NCI-H69 (cell line): ENCODE measurements at regions not wholly inside any gene's neighbourhood (a gene's known extent, or its start where the extent isn't known, plus 50 kb on each side); places are given as distances from the start of the nearest gene placed in this dataset.

Experiments used
- DNase-seq: peaks from one replicate; lab custom pipeline; 2025; lab: John Stamatoyannopoulos, UW

GRCh38 chr9:8188723-8189407, 389.3 kb upstream of the DMAC1 start:
- DNase-seq = peak; percentile 96

DNA sequence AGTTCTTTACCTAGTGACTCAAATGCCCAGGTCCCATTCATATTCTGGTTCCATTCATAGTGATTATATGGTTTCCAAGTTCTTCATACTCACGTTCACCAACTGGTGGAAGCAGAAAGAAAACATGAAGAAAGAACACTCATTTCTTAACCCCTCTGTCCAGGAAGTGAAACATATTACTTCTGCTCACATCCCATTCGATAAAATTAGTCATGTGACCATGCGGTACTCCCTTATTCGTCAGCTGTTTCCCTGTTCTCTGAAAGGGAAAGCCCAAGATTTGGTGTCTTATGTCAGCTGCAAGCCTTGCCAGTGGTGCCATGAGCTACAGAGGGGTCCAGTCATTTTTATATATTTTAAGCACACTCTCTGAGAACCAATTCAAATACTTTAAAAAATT, 387.0 kb upstream of the DMAC1 start:
- DNase-seq = no peak

DNA sequence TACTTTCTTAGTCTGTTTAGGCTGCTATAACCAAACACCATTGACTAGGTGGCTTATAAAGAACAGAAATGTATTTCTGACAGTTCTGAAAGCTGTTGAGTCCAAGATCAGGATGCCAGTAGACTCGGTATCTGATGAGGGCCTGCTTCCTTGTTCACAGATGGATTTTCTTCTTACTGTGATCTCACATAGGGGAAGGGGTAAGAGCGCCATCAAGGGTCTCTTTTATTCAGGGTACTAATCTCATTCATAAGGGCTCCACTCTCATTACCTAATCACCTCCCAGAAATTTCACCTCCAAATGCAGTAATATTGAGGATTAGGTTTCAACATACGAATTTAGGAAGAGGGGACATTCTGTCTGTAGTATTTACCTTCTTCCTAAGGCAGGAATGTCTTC, 384.0 kb upstream of the DMAC1 start:
- peak; percentile 30 for DNase-seq

- DNase-seq = peak; percentile 44
Measured at GRCh38 chr9:8179381-8180053, 379.9 kb upstream of the DMAC1 start.

- DNase-seq = no peak
Measured at GRCh38 chr9:8172000-8172399, 372.4 kb upstream of the DMAC1 start.

GRCh38 chr9:8168916-8169438, 369.4 kb upstream of the DMAC1 start:
- DNase-seq = no peak

- no peak for DNase-seq
Measured at GRCh38 chr9:8160787-8161186, 361.2 kb upstream of the DMAC1 start.

GRCh38 chr9:8158574-8158973, 359.0 kb upstream of the DMAC1 start:
- DNase-seq = peak; percentile 61

- DNase-seq = peak; percentile 80
Measured at GRCh38 chr9:8157683-8158324, 358.2 kb upstream of the DMAC1 start.

- DNase-seq = no peak
Measured at GRCh38 chr9:8156346-8156745, 356.8 kb upstream of the DMAC1 start.

DNA sequence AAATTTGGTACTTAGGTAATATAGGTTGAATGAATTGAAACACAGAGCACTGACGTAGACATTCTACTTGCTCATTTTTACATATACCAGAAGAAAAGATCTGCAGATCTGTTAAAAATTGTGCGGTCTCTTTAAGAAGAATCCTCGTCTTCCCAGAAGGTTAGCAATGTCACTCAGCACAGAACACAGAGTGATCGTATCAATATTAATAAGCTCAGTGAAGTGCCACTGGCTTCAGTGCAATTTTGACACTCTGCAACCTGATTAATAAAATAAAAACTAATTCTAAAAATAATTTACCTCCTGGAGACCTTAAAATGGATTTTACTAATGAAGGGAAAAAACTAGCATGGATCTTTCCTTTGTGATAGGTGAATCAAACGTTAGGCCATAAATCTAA, 356.1 kb upstream of the DMAC1 start:
- DNase-seq = no peak

DNA sequence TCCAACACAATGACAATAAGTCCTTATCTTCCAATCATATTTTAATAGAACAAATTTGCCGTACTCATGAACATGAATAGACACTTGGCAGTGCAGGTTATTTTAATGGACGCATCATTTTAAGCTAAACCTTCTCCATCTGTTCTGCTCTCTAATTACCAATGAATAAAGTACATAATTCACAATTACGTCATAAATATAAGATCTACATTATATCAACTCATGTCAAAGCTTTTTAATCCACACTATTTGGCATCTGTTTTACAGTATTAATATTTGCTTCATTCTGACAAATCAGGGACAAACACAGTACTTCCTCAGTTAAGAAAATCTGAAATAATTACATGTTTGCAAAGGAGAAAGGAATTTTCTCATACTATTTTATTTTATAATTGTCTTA, 344.1 kb upstream of the DMAC1 start:
- peak; percentile 69 for DNase-seq

DNA sequence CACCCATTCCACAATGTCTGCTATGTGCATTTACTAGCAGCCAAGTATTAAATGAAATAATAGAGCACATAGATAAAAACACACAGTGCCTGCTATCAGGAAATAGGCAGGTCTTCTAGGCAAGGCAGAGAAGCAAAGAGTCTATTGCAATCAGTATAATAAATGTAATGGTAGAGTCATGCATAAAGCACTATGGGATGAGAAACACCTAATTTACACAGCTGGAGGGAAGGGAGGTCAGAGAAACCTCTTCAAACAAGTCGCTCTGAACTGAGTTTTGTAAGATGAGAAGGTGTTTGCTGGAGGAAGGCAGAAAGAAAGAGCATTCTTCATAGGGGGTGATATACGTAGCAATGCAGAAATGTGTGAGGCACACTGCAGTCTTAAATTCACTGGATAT, 341.0 kb upstream of the DMAC1 start:
- peak; percentile 99 for DNase-seq

GRCh38 chr9:8139756-8140155, 340.2 kb upstream of the DMAC1 start:
- no peak for DNase-seq

DNA sequence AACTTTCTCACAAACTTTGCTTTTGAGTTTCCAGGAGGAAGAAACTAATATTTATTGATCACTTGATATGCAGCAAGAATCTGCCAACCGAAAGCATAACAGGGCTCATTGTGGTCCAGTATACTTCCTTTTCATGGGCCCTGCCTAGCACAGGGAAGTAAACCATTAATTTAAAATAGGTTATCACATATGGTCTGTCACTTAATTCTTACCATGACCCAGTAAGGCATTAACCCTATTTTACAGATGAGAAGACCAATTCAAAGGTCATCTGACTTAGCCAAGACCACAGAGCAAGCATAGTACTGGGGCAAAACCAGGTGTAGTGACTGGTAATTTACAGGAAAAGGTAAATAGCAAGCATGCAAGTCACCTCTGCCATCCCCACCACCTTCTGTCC, 336.9 kb upstream of the DMAC1 start:
- no peak for DNase-seq

- no peak for DNase-seq
Measured at GRCh38 chr9:8134635-8135034, 335.1 kb upstream of the DMAC1 start.

GRCh38 chr9:8133606-8134005, 334.0 kb upstream of the DMAC1 start:
- DNase-seq = no peak

DNA sequence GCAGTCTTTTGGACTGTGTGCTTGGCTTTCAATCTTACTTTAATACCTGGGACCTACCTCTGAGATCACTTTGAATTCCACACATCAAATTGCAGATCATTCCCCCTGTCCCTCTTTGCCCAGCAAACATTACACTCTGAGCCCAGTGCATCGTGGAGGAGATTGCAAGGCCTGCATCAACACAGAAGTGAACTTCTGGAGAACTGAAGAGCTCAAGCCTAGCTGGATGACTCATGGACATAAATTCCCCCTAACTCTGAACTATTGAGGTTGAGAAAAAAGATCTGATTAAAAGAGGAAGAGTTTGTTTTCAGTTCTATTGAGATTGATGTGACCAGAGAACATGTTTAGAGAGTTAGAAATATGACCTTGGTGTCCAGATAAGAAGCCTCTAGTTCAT, 316.0 kb upstream of the DMAC1 start:
- DNase-seq = no peak

GRCh38 chr9:8114826-8115225, 315.2 kb upstream of the DMAC1 start:
- no peak for DNase-seq

DNA sequence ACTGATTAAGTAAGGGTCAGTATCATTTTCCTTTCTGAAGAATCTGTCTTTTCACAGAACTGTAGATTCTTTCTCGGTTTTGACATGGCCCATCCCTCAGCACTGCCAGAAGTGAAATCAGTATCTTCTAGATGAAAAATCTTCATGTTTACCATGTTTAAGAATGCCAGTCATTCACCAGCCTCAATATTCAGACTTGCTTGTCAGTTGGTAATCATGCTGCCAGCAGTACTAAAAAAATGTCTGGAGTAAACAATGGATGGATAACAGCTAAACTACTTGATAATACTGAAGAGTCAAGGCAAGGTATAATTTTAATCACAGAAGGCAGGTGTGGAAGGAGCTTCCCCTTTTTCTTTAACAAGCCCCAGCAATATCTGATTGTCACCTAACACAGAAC, 306.8 kb upstream of the DMAC1 start:
- DNase-seq = no peak

DNA sequence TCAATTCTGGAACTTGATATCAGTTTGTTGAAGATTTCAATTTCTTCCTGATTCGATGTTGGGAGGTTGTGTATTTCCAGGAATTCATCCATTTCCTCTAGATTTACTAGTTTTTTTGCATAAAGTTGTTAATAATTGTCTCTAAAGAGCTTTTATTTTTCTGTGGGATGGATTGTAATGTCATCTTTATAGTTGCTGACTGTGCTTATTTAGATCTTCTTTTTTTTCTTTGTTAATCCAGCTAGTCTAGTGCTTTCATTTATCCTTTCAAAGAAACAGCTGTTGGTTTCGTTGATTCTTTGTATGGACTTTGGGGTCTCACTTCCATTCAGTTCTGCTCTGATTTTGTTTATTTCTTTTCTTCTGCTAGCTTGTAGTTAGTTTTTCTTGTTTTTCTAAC, 302.0 kb upstream of the DMAC1 start:
- no peak for DNase-seq

DNA sequence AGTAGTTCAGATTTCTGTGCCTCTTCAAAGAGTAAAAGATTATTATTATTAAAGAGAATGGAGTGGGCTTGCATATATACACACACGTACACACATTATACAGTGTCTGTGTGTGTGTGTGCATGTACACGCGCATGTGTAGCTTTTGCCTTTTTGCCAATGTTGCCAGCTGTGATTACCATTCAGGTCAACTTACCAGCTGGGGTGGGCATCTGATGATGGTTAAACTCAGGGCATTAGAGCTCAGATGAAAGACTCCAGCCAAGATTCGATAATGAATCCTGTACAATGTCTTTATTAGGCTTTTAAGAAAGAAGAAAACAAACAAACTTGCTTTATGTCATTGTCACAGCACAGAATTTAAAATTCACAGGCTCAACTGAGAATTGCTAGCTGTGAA, 296.5 kb upstream of the DMAC1 start:
- DNase-seq = peak; percentile 98

- peak; percentile 99 for DNase-seq
Measured at GRCh38 chr9:8095672-8096086, 296.1 kb upstream of the DMAC1 start.
